ENCODE measurements at regions not wholly inside any gene's neighbourhood (a gene's known extent, or its start where the extent isn't known, plus 50 kb on each side); places are given as distances from the start of the nearest gene placed in this dataset.
"Not testable (repeated sequence)": the region's sequence is repeated elsewhere in the genome, so short reads cannot be mapped to it uniquely, and the experiment has no call there.

DNA sequence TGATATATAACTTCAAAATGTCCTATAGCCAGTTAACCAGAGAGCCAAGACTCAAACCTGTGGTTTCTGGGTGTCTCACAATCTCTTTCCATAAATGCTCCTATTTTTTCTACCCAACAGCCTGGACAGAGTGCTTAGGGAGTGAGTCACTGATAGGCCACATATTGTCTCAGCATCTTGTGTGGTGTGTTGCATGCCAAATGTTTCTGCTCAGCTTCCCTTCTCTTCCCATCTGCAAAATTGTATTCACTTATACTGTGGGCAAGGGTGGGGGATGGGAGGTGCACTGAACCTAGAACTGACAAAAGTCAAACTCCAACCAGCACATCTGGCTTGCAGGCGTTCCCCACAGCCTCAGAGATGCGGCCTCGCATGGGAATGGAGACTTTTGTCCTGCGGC lies 123.3 kb downstream of the KCNA5 start:
- no peak for ATAC-seq

DNA sequence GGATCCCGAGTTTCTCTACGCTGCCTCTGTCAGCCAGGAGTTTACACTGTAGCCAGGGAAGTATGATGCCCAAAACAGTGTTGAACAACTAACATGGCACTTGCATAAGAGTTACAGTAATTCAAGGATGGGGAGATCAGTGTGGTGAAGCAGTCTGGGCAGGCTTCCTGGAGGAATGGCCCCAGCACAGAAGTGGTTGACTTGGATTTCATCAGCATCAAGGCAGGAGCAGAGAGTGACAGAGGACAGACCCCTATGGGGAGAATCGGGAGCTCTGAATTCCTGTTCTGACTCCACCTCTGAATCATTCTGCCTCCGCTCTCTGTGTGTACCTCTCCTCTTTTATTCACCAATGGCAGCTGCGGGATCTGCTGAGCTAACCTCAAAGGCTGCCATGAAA lies 124.5 kb downstream of the KCNA5 start:
- ATAC-seq, result no peak

DNA sequence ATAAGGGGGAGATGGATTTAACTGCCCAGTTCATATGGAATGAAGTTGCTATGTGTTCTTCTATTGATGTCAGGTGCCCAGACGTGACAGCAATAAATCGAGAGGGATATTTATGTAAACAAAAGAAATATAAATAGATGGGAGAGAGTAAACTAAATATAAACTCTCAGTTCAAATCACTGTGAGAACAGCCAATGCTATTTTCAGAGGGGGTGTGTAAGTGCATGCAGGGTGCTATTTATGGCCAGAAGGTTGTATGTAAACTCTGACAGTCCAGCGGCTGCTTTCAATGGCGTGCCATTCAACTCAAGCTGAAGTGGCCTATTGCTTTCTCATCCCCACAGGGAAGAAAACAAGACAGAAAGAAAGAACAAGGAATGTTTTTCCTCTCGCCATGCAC lies 127.2 kb downstream of the KCNA5 start:
- no peak for ATAC-seq

DNA sequence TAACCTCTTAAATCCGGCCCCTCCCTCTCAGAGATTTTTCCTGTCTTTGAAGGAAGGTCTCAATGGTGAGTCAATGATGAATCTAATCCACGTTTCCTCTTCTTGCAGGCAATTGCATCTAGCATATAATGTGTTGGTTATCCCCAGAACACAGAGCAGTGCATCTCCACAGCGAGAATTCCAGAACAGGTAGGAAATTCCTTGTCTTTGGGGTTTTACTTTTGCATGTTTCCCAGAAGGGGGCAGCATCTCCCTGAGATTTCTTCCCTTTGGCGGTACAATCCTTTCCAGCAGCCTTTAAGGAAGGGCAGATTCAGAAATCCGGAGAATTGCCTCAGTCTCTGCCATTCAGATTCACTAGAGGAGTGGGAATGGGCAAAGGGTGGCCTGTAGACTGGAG lies 128.0 kb downstream of the KCNA5 start:
- ATAC-seq, result no peak

DNA sequence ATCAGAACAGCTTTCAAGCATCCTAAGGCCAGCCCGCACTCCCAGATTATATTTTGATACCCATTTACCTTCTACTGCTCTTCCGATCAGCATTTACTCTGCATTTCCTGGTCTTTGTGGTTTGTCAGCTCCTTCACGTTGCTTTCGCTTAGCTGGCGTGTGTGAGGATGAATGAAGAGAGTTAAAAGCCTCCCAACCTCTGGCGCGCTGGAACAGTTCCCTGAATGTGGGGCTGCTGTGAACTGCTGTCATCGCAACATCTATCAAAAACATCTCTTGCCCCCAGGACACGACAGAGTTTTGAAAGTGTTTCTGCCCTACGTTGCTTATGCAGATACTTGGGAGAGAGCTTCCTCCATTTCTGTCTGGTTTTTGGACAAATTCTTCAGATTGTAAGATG lies 129.2 kb downstream of the KCNA5 start:
- no peak for ATAC-seq

DNA sequence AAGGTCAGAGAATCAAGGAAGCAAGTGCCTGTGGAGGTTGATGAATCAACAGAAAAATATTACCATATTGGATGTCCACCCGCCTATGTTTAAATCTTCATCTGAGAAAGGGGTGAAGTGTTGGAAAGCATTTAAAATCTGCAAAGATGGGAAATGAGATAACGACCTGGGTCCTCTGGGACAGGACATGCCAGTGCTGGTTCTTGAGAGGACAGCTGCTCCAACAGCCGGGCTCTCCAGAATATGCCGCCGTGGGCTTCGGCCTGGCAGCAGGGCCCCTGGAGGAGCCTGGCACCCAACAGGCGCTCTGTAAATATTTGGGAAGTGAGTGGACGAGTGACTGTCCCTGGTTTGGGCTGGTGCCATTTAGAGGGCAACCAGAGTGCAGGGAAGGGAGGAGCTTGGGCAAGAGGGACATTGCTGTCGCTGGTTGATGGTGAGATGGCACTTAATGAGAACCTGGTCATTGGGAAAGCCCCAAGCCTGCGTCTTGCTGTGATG lies 129.9 kb downstream of the KCNA5 start:
- no peak for ATAC-seq

DNA sequence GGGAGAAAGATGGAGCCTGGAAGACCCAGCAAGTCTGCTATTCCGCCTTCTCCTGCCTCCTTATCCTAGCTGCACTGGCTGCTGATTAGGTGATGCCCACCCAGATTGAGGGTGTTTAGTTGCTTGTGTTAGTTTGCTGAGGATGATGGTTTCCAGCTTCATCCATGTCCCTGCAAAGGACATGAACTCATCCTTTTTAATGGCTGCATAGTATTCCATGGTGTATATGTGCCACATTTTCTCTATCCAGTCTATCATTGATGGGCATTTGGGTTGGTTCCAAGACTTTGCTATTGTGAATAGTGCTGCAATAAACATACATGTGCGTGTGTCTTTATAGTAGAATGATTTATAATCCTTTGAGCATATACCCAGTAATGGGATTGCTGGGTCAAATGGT lies 131.7 kb downstream of the KCNA5 start:
- not testable (repeated sequence) for ATAC-seq

DNA sequence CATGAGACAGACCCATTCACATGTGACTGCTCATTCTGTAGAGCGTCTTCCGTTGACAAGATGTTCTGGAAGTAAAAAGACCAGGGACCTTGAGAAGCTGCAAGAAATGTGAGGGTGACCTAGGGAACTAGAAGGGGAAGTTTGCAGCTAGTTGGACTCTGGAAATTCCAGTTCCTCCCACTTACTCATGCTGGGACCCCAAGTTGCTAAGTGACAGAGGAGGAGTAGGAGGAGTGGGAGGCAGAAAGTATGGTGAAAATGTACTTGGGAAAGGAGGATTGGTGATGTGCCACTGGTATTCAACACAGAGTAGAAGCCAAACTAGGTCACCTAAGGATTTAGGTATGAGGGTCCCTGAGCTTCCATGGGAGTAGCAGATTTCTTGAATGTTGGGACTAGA lies 132.4 kb downstream of the KCNA5 start:
- ATAC-seq, result no peak

DNA sequence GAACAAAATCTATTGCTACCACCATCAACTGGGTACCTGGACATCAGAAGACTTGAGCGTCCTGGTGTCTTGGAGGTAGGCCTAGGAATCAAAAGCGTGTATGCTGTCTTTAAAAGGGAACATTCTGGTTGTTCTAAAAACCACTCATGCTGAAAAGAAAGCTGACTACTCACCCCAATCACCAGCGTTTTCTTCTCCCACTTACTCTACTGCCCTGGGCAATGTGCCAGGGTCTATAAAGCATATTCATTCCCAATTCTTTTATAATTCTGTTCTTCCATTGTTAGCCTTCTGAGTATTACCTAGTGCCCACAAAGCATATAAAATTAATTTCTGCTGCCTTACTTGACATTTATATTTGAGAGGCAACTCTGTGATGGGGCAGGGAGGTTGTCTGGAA lies 133.4 kb downstream of the KCNA5 start:
- no peak for ATAC-seq

DNA sequence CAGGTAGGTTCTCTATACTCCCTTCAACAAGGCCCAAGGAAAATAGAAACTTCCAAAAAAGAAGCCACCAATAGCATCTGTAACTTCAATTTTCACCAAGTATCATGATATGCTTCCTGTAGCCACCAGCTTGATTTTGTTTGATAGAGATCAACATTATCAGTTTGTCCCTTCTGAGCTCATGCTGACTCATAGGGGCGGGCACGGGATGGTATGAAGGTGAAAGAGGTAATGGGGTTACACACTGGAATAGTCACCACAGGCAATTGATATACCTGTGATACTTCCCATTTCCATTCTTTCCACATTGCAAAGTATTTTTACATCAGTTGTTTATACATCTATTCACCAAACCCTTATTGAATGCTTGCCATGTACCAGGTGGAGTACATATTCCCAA lies 134.1 kb downstream of the KCNA5 start:
- no peak for ATAC-seq

DNA sequence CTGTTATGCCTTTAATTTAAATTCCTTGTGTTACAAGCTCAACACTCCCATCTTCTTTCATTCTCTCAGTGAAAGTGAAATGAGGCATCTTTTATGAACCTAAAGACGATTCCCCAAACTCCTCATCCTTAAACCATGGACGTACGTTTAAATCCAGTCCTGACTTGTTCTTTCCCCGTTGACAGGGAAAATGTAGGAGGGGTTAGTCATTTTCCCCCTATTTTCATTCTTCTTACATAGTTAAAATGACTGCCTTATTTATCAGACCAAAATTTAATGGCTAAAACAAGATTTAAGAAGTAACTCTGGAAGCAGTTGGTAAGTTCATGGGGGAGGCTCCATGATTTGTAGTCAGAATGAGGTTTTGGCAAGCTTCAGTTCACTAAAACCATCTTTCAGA lies 134.9 kb downstream of the KCNA5 start:
- ATAC-seq, result no peak

DNA sequence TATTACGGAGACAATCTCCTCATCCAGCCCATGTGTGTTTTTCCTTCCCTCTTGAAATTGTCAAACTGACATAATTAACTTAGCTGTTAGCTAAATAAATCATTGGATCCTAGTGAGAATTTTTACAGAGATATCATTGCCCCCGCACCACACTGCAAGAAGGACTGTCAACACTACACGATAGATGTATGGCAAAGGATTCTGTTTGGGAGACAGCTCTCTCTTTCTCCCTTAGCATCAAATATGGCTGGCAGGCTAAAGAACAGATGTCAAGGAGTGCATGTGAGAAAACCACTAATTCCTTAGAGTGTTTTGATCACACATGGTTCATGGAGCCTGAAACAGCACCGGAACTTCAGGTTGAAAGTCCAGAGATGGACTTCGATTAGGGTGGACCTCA lies 136.8 kb downstream of the KCNA5 start:
- no peak for ATAC-seq

DNA sequence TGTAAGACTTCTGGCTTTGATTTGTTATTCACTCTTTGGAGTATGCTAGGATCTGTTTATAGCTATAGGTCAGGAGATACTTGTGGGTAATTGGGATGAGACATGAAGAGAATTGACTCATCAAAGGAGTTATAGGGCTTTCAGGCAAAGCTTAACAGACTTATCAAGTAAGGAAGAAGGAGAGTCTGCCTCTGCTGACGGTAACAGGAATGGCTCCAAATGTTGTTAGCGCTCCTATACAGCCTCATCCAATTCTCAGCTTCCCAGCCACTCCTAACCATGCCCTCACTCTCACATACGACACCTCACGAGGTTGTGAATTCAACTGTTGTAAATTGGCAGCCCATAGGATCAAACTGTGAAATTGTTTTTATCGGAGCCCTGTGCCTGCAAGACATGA lies 140.5 kb downstream of the KCNA5 start:
- no peak for ATAC-seq

DNA sequence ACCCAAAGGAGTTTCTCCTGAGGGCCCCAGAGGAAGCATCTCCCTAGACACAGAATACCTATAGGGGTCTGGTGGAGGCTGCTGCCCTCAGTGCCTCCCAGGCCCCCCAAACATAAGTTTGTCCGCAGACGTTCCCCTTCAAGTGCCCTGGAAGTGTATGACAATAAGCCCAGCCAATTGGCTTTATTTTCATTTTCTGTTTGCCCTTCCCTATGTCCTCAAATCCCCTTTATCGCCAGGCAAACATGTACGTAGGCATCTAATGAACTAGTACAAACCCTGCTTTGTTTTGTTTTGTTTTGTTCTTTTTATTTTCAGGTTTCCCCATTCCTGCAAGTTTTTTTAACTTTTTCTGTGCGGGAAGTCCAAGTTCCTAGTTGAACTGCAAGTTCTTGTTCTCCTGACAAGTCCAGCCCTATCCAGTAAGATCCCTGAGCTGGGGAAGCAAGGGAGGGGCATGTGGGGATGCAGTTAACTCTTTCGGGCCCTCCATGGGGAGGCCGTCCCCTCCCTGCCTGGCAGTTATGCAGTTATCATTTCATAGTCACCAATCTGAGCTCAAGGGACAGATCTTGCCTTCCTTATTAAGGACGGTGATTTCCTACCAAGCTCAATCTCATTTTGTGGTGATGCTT lies 141.9 kb downstream of the KCNA5 start:
- ATAC-seq, result no peak

DNA sequence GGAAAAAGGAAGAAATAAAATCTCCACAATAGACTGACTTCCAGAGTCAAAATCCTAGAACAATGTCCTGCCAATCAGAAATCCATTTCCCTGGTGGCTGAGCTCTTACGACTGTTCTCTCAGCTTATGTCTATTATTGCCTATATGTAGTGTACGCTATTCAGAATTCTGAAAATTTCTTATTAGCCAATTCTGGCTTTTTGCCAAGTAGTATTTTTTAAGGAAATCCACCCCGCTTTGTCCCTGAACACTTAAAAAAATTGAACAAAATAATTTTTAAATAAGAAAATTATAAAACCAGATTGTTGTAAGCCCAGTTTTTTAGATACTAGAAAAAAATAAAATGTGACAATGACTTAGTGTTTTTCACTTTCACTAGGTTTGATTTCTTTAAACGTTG lies 143.0 kb downstream of the KCNA5 start:
- no peak for ATAC-seq

DNA sequence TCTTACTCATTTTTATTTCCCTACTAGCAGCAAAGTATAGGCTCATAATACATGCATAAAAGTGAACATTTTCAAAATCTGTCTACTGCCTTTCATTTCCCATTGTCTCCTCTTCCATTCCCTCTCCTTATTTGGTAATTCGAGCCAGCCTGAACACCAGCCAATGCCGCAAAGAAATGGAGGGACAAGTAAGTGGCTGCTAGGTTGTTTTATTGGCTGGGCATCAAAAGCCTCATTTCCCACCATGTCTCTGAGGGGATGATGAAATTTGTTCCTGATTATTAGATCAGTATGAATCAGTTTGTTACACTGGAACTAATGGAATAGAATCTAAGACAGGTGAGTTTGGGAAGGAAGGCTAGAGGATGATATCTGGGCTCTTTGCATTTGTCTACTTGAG lies 143.5 kb downstream of the KCNA5 start:
- no peak for ATAC-seq

DNA sequence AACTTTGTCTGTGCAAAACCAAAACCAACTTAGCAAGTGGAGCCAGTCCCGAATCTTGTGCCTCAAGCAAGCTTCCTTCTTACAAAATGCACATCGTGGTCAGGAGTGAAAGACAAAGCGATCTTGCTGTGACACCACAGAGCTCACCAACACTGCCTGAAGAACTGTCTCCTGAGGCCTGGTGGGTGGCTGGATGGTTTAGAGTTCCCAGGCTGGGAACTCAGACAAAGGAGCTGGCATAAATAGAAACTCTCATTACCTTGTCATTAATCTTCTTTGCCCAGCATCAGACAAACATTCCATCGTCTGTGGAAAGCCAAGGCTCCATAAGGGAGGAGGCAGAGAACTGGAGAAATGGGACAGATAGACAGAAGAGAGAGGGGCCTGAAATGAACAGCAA lies 144.8 kb downstream of the KCNA5 start:
- ATAC-seq, result no peak

DNA sequence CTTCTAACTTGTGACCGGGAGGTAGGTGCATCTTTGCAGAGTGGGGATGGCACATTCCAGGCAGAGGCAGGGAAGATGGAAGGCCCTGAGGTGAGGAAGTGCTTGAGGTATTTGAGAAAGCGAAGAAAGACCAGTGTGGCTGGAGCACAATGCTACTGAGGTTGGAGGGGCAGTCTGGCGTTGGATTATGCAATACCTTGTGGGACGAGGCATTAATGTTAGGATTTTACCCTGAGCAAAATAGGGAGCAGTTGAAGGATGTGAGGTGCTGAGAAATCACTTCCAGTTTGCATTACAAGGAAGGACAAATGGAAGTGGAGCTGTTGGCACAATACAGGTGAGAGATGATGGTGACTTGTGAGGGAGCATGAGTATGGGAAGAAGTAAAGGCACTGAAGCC lies 145.5 kb downstream of the KCNA5 start:
- ATAC-seq, result no peak

DNA sequence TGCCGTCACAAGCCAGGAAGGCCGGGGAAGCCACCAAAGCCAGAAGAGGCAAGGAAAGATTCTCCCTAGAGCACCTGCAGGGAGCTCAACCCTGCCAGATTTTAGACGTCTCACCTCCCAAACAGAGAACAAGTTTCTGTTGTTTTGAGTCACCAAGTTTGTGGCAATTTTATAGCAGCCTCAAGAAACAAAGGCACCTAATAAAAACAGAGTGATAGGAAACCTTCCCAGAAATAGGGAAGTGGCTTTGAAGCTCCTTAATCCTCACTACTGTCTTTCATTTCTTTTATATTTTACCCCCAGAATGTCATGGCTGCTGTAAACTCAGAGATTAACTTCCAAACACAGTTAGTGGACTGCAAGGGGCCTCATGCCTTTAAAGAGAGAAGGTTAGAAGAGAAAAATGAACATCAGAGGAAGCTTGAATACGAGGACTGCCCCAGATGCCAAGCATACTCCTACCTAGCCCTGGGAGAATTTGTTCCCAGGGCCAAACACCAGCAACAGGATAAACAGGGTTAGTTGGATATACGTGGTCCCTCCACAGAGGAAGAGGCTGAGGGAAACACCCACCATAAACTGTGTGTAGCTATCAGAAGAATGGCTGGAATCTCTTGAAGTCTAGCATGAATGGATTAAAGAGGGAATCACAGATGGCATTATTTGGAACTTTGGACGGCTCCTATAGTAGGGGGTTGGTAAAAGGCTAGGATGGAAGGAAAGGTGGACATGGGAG lies 148.3 kb downstream of the KCNA5 start:
- no peak for ATAC-seq

DNA sequence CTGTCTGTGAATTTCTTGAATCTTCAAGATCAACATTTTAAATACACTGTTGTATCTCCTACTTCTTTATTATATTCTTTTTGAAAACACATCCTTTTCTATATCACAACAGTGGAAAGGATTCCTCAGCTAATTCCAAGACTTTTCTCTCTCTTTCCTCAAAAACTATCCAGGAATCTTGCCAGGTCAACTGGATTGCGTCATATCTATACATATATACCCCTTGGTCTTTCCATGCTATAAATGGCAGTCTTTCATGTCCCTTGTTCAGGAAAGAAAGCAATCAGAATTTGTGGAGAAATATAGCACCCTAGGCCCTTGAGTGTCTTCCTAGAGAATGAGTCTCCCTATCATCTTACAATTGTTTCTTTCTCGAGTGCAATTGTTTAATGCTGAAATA lies 149.0 kb downstream of the KCNA5 start:
- no peak for ATAC-seq

DNA sequence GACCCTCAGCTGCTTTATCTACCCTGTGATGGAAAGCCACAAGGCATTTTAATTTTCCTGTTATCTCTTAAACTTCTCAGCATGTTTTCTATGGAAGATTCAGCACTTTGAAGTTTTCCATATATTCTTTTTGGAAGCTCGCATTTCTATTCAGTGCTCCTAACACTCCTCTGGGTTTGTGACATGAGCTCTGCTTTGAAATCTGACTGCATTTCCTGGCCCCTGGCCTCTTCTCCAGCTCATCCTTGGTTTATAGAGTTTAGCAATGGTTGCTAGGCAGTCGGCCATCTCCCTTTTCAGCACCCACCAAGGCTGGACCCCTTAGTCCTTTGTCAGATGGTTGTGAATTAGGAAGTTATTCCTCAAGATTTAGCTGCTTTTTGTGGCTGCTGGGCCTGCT lies 150.6 kb downstream of the KCNA5 start:
- ATAC-seq, result no peak

DNA sequence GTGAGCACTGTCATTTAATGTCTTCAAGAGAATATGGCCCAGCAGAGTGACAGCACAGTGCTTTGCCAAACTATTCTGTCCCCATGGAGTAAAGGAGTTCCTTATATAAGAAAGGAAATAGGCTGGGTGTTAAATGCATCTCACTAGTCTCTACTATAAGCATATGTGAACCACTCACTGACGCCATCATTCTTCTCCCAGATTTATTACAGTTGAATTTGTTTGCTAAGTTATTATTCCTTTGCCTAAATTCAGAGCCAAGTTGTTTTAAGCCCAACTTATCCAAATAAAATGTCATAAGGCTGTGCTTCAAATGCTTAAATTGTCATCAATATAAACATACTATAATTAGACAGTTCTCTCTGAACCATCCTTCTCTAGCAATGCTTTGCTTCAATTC lies 151.6 kb downstream of the KCNA5 start:
- ATAC-seq, result no peak

DNA sequence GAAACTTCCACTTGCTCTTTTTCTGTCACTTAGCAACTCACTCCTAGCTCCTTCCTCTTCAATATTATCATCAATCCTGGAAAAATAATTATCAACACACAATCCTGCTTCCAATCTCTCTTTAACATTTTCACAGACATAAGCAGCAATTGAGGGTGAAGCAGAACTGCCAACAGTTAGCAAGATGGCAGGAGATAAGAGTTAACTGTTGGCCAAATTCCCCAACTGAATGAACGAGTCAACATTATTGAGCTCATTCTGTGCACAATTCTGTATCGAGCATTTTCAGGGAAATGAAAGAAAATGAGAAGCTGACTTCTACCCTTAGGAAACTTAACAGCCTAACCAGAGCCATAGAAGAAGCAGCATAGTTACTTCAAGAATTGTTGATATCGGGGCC lies 152.0 kb downstream of the KCNA5 start:
- ATAC-seq, result no peak

DNA sequence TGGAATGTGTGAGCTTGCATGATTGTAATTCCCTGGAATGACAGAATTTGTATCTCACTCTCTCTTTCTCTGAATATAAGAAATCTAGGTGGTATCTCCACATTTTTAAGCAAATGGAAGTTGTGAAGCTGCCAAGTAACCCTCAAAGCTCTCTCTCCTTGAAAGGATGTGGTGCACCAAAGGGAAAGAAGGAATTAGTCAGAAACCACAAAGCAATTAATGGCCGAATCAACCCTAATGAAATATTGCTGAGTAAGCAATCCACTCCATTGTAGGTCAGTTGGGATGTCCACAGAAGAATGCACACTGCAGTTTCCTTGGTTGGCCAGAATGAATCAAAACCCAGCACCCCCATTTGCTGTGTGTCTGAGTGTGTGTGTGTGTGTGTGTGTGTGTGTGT lies 153.5 kb downstream of the KCNA5 start:
- ATAC-seq, result no peak

DNA sequence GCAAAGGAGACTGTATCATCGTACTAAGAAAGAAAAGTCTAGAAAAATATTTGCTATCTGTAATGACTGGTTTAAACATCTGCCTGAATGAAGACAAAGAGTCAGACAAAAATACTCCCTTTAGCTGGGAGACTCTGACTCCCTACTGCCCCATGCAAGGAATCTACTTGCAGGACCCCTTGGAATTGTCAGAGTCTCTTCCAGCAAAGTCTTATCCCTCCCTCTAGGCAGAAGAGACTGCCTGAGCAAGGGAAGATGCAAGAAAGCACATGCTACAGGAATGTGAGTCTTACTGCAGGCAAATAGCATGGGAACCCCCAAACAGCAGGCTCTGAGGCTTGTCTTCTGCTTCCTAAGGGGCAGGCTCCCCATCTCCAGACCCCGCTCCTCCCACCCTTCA lies 154.0 kb downstream of the KCNA5 start:
- no peak for ATAC-seq
